ENCODE measurements at regions not wholly inside any gene's neighbourhood (a gene's known extent, or its start where the extent isn't known, plus 50 kb on each side); places are given as distances from the start of the nearest gene placed in this dataset.
"Not testable (repeated sequence)": the region's sequence is repeated elsewhere in the genome, so short reads cannot be mapped to it uniquely, and the experiment has no call there.

GRCh38 chrX:27404366-27404765, 58.8 kb downstream of the PPP4R3C start:
- Mint-ChIP-seq H3K36me3 (no peaks in the 10 kb centered on the region), H3K9me3 (ENCODE audit: low read depth) (peaks cover 4% of the 10 kb centered on the region), H3K27ac (no peak overlapping the region), H3K27me3 (no peaks in the 10 kb centered on the region), H3K4me1 (no peaks in the 10 kb centered on the region), H3K4me3 (no peak overlapping the region)
- DNase-seq (no peak), ATAC-seq (no peak)
- CTCF ChIA-PET = no interaction called here

GRCh38 chrX:27399146-27399456, 64.0 kb downstream of the PPP4R3C start:
- CTCF ChIA-PET = no interaction called here
- no peak for DNase-seq
- Mint-ChIP-seq H3K27me3 (no peaks in the 10 kb centered on the region), H3K4me1 (no peaks in the 10 kb centered on the region), H3K9me3 (ENCODE audit: low read depth) (no peaks in the 10 kb centered on the region), H3K36me3 (no peaks in the 10 kb centered on the region), H3K27ac (no peak overlapping the region), H3K4me3 (no peak overlapping the region)
- no peak for ATAC-seq

GRCh38 chrX:27391623-27392022, 71.5 kb downstream of the PPP4R3C start:
- no peak overlapping the region for H3K4me3 Mint-ChIP-seq
- CTCF ChIA-PET = no interaction called here
- no peak for ATAC-seq
- no peak overlapping the region for H3K27ac Mint-ChIP-seq
- no peaks in the 10 kb centered on the region for H3K4me1 Mint-ChIP-seq
- no peaks in the 10 kb centered on the region for H3K9me3 Mint-ChIP-seq (ENCODE audit: low read depth)
- no peaks in the 10 kb centered on the region for H3K36me3 Mint-ChIP-seq
- no peaks in the 10 kb centered on the region for H3K27me3 Mint-ChIP-seq
- DNase-seq = no peak

GRCh38 chrX:27381419-27381818, 81.7 kb downstream of the PPP4R3C start:
- CTCF ChIA-PET = no interaction called here
- Mint-ChIP-seq H3K27ac (no peak overlapping the region), H3K36me3 (no peaks in the 10 kb centered on the region), H3K27me3 (no peaks in the 10 kb centered on the region), H3K9me3 (ENCODE audit: low read depth) (no peaks in the 10 kb centered on the region), H3K4me1 (no peaks in the 10 kb centered on the region), H3K4me3 (no peak overlapping the region)
- no peak for ATAC-seq
- no peak for DNase-seq

GRCh38 chrX:27380163-27380845, 82.8 kb downstream of the PPP4R3C start:
- Mint-ChIP-seq H3K27me3 (no peaks in the 10 kb centered on the region), H3K36me3 (no peaks in the 10 kb centered on the region), H3K4me1 (no peaks in the 10 kb centered on the region), H3K9me3 (ENCODE audit: low read depth) (no peaks in the 10 kb centered on the region), H3K27ac (no peak overlapping the region), H3K4me3 (no peak overlapping the region)
- DNase-seq (no peak), ATAC-seq (no peak)
- CTCF ChIA-PET = no interaction called here

GRCh38 chrX:27354021-27354420, 109.1 kb downstream of the PPP4R3C start:
- no peak overlapping the region for H3K4me3 Mint-ChIP-seq
- no peak for DNase-seq
- no peaks in the 10 kb centered on the region for H3K36me3 Mint-ChIP-seq
- CTCF ChIA-PET = no interaction called here
- no peak overlapping the region for H3K27ac Mint-ChIP-seq
- H3K4me1 Mint-ChIP-seq = no peaks in the 10 kb centered on the region
- H3K9me3 Mint-ChIP-seq (ENCODE audit: low read depth) = no peaks in the 10 kb centered on the region
- no peaks in the 10 kb centered on the region for H3K27me3 Mint-ChIP-seq
- no peak for ATAC-seq

- no peak overlapping the region for H3K27ac Mint-ChIP-seq
- H3K36me3 Mint-ChIP-seq = no peaks in the 10 kb centered on the region
- H3K4me3 Mint-ChIP-seq = no peak overlapping the region
- H3K9me3 Mint-ChIP-seq (ENCODE audit: low read depth) = no peaks in the 10 kb centered on the region
- CTCF ChIA-PET = no interaction called here
- no peaks in the 10 kb centered on the region for H3K27me3 Mint-ChIP-seq
- DNase-seq (no peak), ATAC-seq (no peak)
- H3K4me1 Mint-ChIP-seq = no peaks in the 10 kb centered on the region
Measured at GRCh38 chrX:27350476-27350875, 112.7 kb downstream of the PPP4R3C start.

- no peaks in the 10 kb centered on the region for H3K4me1 Mint-ChIP-seq
- H3K9me3 Mint-ChIP-seq (ENCODE audit: low read depth) = no peaks in the 10 kb centered on the region
- CTCF ChIA-PET = no interaction called here
- no peak overlapping the region for H3K4me3 Mint-ChIP-seq
- no peak overlapping the region for H3K27ac Mint-ChIP-seq
- no peak for ATAC-seq
- no peaks in the 10 kb centered on the region for H3K27me3 Mint-ChIP-seq
- H3K36me3 Mint-ChIP-seq = no peaks in the 10 kb centered on the region
- DNase-seq = no peak
Measured at GRCh38 chrX:27336466-27337091, 126.6 kb downstream of the PPP4R3C start.

- CTCF ChIA-PET = no interaction called here
- H3K27me3 Mint-ChIP-seq = no peaks in the 10 kb centered on the region
- no peak overlapping the region for H3K27ac Mint-ChIP-seq
- no peaks in the 10 kb centered on the region for H3K9me3 Mint-ChIP-seq (ENCODE audit: low read depth)
- no peaks in the 10 kb centered on the region for H3K36me3 Mint-ChIP-seq
- DNase-seq = no peak
- no peak overlapping the region for H3K4me3 Mint-ChIP-seq
- H3K4me1 Mint-ChIP-seq = no peaks in the 10 kb centered on the region
- no peak for ATAC-seq
Measured at GRCh38 chrX:27321632-27322031, 141.5 kb downstream of the PPP4R3C start.

- DNase-seq = no peak
- Mint-ChIP-seq H3K36me3 (no peaks in the 10 kb centered on the region), H3K9me3 (ENCODE audit: low read depth) (peaks cover 2% of the 10 kb centered on the region), H3K27ac (no peak overlapping the region), H3K27me3 (no peaks in the 10 kb centered on the region), H3K4me1 (no peaks in the 10 kb centered on the region), H3K4me3 (no peak overlapping the region)
- ATAC-seq = no peak
- CTCF ChIA-PET = no interaction called here
Measured at GRCh38 chrX:27309406-27309805, 153.7 kb downstream of the PPP4R3C start.

GRCh38 chrX:27307546-27307945, 155.6 kb downstream of the PPP4R3C start:
- CTCF ChIA-PET = no interaction called here
- Mint-ChIP-seq H3K27ac (no peak overlapping the region), H3K4me1 (no peaks in the 10 kb centered on the region), H3K4me3 (no peak overlapping the region), H3K36me3 (no peaks in the 10 kb centered on the region), H3K27me3 (no peaks in the 10 kb centered on the region), H3K9me3 (ENCODE audit: low read depth) (peaks cover 2% of the 10 kb centered on the region)
- ATAC-seq (no peak), DNase-seq (no peak)

GRCh38 chrX:27292552-27292951, 170.6 kb downstream of the PPP4R3C start:
- H3K4me3 Mint-ChIP-seq; DNase-seq; H3K9me3 Mint-ChIP-seq (ENCODE audit: low read depth); H3K27ac Mint-ChIP-seq; ATAC-seq; H3K4me1 Mint-ChIP-seq; CTCF ChIA-PET; H3K27me3 Mint-ChIP-seq; H3K36me3 Mint-ChIP-seq: not testable (repeated sequence)

GRCh38 chrX:27276751-27277150, 186.4 kb downstream of the PPP4R3C start:
- H3K9me3 Mint-ChIP-seq (ENCODE audit: low read depth) = peaks cover 5% of the 10 kb centered on the region
- H3K36me3 Mint-ChIP-seq = no peaks in the 10 kb centered on the region
- H3K4me1 Mint-ChIP-seq = no peaks in the 10 kb centered on the region
- H3K27me3 Mint-ChIP-seq = no peaks in the 10 kb centered on the region
- ATAC-seq (no peak), DNase-seq (no peak)
- CTCF ChIA-PET = no interaction called here
- H3K27ac Mint-ChIP-seq = no peak overlapping the region
- no peak overlapping the region for H3K4me3 Mint-ChIP-seq

- no peaks in the 10 kb centered on the region for H3K4me1 Mint-ChIP-seq
- H3K4me3 Mint-ChIP-seq = no peak overlapping the region
- CTCF ChIA-PET = no interaction called here
- no peaks in the 10 kb centered on the region for H3K36me3 Mint-ChIP-seq
- H3K27me3 Mint-ChIP-seq = no peaks in the 10 kb centered on the region
- DNase-seq = no peak
- H3K9me3 Mint-ChIP-seq (ENCODE audit: low read depth) = no peaks in the 10 kb centered on the region
- ATAC-seq = no peak
- H3K27ac Mint-ChIP-seq = no peak overlapping the region
Measured at GRCh38 chrX:27254656-27255055, 208.5 kb downstream of the PPP4R3C start.

- CTCF ChIA-PET = no interaction called here
- no peaks in the 10 kb centered on the region for H3K27me3 Mint-ChIP-seq
- H3K4me3 Mint-ChIP-seq = no peak overlapping the region
- ATAC-seq = no peak
- no peak overlapping the region for H3K27ac Mint-ChIP-seq
- no peaks in the 10 kb centered on the region for H3K9me3 Mint-ChIP-seq (ENCODE audit: low read depth)
- H3K36me3 Mint-ChIP-seq = no peaks in the 10 kb centered on the region
- no peaks in the 10 kb centered on the region for H3K4me1 Mint-ChIP-seq
- DNase-seq = no peak
Measured at GRCh38 chrX:27251369-27251768, 211.8 kb downstream of the PPP4R3C start.
